ENCODE measurements at regions not wholly inside any gene's neighbourhood (a gene's known extent, or its start where the extent isn't known, plus 50 kb on each side); places are given as distances from the start of the nearest gene placed in this dataset.

- H3K18ac ChIP-seq (ENCODE audit: extremely low read depth, low read length), result no peak overlapping the region
- FAIRE-seq, result no peak
- TF ChIP-seq TAF1 (IDR thresholded peaks at IDR 0.05; ENCODE audit: low read depth, low read length) (no peak), SUZ12 (IDR thresholded peaks at IDR 0.05; ENCODE audit: low read length) (no peak), CTBP2 (IDR thresholded peaks at IDR 0.05; ENCODE audit: borderline replicate concordance, insufficient read depth, insufficient read length, low read length) (no peak), RNF2 (IDR thresholded peaks at IDR 0.05; ENCODE audit: borderline replicate concordance, low read depth, low read length, missing control alignments, poor library complexity, severe bottlenecking) (no peak), RFX5 (IDR thresholded peaks at IDR 0.05; ENCODE audit: borderline replicate concordance, low read depth, low read length) (no peak), JUND (IDR thresholded peaks at IDR 0.05; ENCODE audit: low read length) (no peak), SP4 (IDR thresholded peaks at IDR 0.05; ENCODE audit: low read length) (no peak), SP2 (IDR thresholded peaks at IDR 0.05; ENCODE audit: low read length) (no peak), EP300 (IDR thresholded peaks at IDR 0.05; ENCODE audit: borderline replicate concordance in 1 of 2, low read depth in 2 of 2, low read length in 2 of 2) (no peak), FOSL1 (IDR thresholded peaks at IDR 0.05; ENCODE audit: insufficient read depth, low read depth, low read length) (no peak), GTF2F1 (IDR thresholded peaks at IDR 0.05; ENCODE audit: borderline replicate concordance, low read depth, low read length) (no peak)
- TF ChIP-seq, protein P1, sequence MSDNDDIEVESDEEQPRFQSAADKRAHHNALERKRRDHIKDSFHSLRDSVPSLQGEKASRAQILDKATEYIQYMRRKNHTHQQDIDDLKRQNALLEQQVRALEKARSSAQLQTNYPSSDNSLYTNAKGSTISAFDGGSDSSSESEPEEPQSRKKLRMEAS (IDR thresholded peaks at IDR 0.05), result no peak
- TF ChIP-seq, protein P2, sequence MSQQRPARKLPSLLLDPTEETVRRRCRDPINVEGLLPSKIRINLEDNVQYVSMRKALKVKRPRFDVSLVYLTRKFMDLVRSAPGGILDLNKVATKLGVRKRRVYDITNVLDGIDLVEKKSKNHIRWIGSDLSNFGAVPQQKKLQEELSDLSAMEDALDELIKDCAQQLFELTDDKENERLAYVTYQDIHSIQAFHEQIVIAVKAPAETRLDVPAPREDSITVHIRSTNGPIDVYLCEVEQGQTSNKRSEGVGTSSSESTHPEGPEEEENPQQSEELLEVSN (IDR thresholded peaks at IDR 0.05), result no peak
Measured at GRCh38 chr11:81159900-81160299, 1573.8 kb downstream of the FAM181B start.

More at GRCh38 chr11:81159900-81160299, 1573.8 kb downstream of the FAM181B start:
- no peaks in the 10 kb centered on the region for H3K4me1 ChIP-seq (replicated peaks in 1 of 4; ENCODE audit: control insufficient read depth in 3 of 4, insufficient read depth in 4 of 4, low read length in 3 of 4)
- H2BK20ac ChIP-seq (ENCODE audit: low read length), result no peak overlapping the region
- H3K4me2 ChIP-seq (ENCODE audit: insufficient read depth in 1 of 2, low read depth in 2 of 2, low read length in 2 of 2), result no peak overlapping the region
- H3K27ac ChIP-seq (ENCODE audit: low read depth, low read length), result no peak overlapping the region
- no peak overlapping the region for H3K9ac ChIP-seq (replicated peaks in 1 of 4; ENCODE audit: extremely low read depth in 1 of 4, low read depth in 3 of 4, low read length in 3 of 4)
- H3K56ac ChIP-seq (replicated peaks; ENCODE audit: insufficient read length, low read depth, low read length), result no peak overlapping the region
- H3K27me3 ChIP-seq (replicated peaks in 1 of 4; ENCODE audit: control insufficient read depth in 3 of 4, extremely low read depth in 1 of 4, insufficient read depth in 3 of 4, low read length in 3 of 4), result no peaks in the 10 kb centered on the region
- no peak overlapping the region for H3K14ac ChIP-seq (ENCODE audit: insufficient read length)
- no peak overlapping the region for H4K5ac ChIP-seq (ENCODE audit: insufficient read length, low read depth, low read length)
- H2BK5ac ChIP-seq (ENCODE audit: low read depth, low read length), result no peak overlapping the region
- H3K4ac ChIP-seq (replicated peaks; ENCODE audit: insufficient read length, low read depth, low read length), result no peak overlapping the region
- WGBS, 2 experiments (ENCODE audit: extremely low coverage in 1 of 2, insufficient coverage in 1 of 2, insufficient read length in 1 of 2, insufficient replicate concordance in 2 of 2, low coverage in 1 of 2, low lambda C conversion rate in 2 of 2, missing lambda C conversion rate in 1 of 2), result 94% methylated on average over 3 of the region's 3 CpGs; no CpG with 5 or more reads in 1 of the 2 experiments
- no peaks in the 10 kb centered on the region for H3K79me1 ChIP-seq (ENCODE audit: low read depth, low read length)
- no peaks in the 10 kb centered on the region for H3K9me3 ChIP-seq (ENCODE audit: insufficient read depth in 2 of 2, low read depth in 1 of 2, low read length in 1 of 2)
- ChIA-PET CTCF (ENCODE audit: partially characterized antibody) (interaction anchor here (0.5 to 0.7 kb wide), 3 partner anchors 129 to 957 kb away, joined by 3 to 4 read pairs (median 3); no protein-coding TSS in a partner anchor), POLR2A (ENCODE audit: partially characterized antibody) (no interaction called here)
- no peaks in the 10 kb centered on the region for H3K79me2 ChIP-seq (ENCODE audit: control insufficient read depth in 1 of 2, insufficient read depth in 2 of 2, low read length in 2 of 2)
- no peak overlapping the region for H2AK5ac ChIP-seq (ENCODE audit: low read depth, low read length)
- H3K23me2 ChIP-seq (ENCODE audit: low read depth, low read length), result no peaks in the 10 kb centered on the region
- no peak overlapping the region for H3K23ac ChIP-seq (ENCODE audit: insufficient read length)
- no peak overlapping the region for H3K4me3 ChIP-seq (ENCODE audit: extremely low read depth in 1 of 4, insufficient read depth in 2 of 4, low read depth in 3 of 4, low read length in 4 of 4)
- H4K20me1 ChIP-seq (replicated peaks in 1 of 2; ENCODE audit: control insufficient read depth in 1 of 2, insufficient read depth in 2 of 2, low read length in 2 of 2), result no peaks in the 10 kb centered on the region
- H2AFZ ChIP-seq (ENCODE audit: low read length), result no peak overlapping the region
- H4K8ac ChIP-seq (ENCODE audit: extremely low read depth, insufficient read depth, low read length), result no peak overlapping the region
- DNase-seq (ENCODE audit: low read depth in 1 of 2, low spot score in 2 of 2), result no peak
- H2BK120ac ChIP-seq (replicated peaks; ENCODE audit: low read depth, low read length), result no peak overlapping the region
- H2BK12ac ChIP-seq (ENCODE audit: low read depth, low read length), result no peak overlapping the region
- H2BK15ac ChIP-seq (ENCODE audit: low read length), result no peak overlapping the region
- no peaks in the 10 kb centered on the region for H3K36me3 ChIP-seq (ENCODE audit: control insufficient read depth in 2 of 4, insufficient read depth in 4 of 4, low read length in 3 of 4)
- H4K91ac ChIP-seq (replicated peaks; ENCODE audit: insufficient read length, low read length), result no peak overlapping the region

Data from H1 (cell line).